H1 (cell line): ENCODE measurements at regions not wholly inside any gene's neighbourhood (a gene's known extent, or its start where the extent isn't known, plus 50 kb on each side); places are given as distances from the start of the nearest gene placed in this dataset.

Source experiments
- CTCF ChIA-PET: fragments of 300-600 bp; sonication (Branson Sonifier 250); formaldehyde crosslinking; loops from one replicate; lab custom pipeline; 2021; ENCODE audit not compliant: partially characterized antibody; lab: Charles Lee
- POLR2A ChIA-PET: fragments of 300-600 bp; sonication (Branson Sonifier 250); formaldehyde crosslinking; loops from one replicate; lab custom pipeline; 2021; ENCODE audit warnings: inconsistent platforms; ENCODE audit not compliant: partially characterized antibody; lab: Charles Lee
- DNase-seq, 2 experiments: peaks; one replicate each; pipeline versions ENCODE4 v3.0.0 to v3.0.0-alpha.2; 2010 to 2022; ENCODE audit warnings: low spot score in 2 of 2, low read depth in 1 of 2, mixed read lengths in 1 of 2
- FAIRE-seq: peaks from 2 replicates; lab custom pipeline; 2011; peaks lifted over from hg19 to GRCh38; lab: Jason Lieb, UNC
- H2AFZ ChIP-seq: 2 replicates; pipeline ENCODE4 v1.8.1; 2012; ENCODE audit warnings: low read length, inconsistent platforms
- H2AK5ac ChIP-seq: 2 replicates; pipeline ENCODE4 v1.6.1; 2013; ENCODE audit warnings: low read depth, low read length
- H2BK120ac ChIP-seq: replicated peaks from 2 replicates; pipeline ENCODE3; 2013; ENCODE audit warnings: low read depth, low read length, inconsistent platforms
- H2BK12ac ChIP-seq: 2 replicates; pipeline ENCODE4 v1.6.1; 2013; ENCODE audit warnings: low read depth, low read length
- H2BK15ac ChIP-seq: 2 replicates; pipeline ENCODE4 v1.6.1; 2013; ENCODE audit warnings: low read length
- H2BK20ac ChIP-seq: 2 replicates; pipeline ENCODE4 v1.6.1; 2013; ENCODE audit warnings: low read length
- H2BK5ac ChIP-seq: 2 replicates; pipeline ENCODE4 v1.6.1; 2013; ENCODE audit warnings: low read depth, low read length
- H3K14ac ChIP-seq: 2 replicates; pipeline ENCODE4 v1.6.1; 2013; ENCODE audit warnings: inconsistent platforms; ENCODE audit not compliant: insufficient read length
- H3K18ac ChIP-seq: 2 replicates; pipeline ENCODE4 v1.6.1; 2013; ENCODE audit warnings: low read length; ENCODE audit errors: extremely low read depth
- H3K23ac ChIP-seq: 2 replicates; pipeline ENCODE4 v1.6.1; 2013; ENCODE audit warnings: inconsistent platforms; ENCODE audit not compliant: insufficient read length
- H3K23me2 ChIP-seq: 2 replicates; pipeline ENCODE4 v1.6.1; 2013; ENCODE audit warnings: low read depth, low read length
- H3K27ac ChIP-seq: 2 replicates; pipeline ENCODE4 v1.6.1; 2011; ENCODE audit warnings: low read depth, low read length, inconsistent platforms
- H3K27me3 ChIP-seq, 4 experiments: replicated peaks in 1 of 4; 1 replicate in 1 of 4; 2 replicates in 3 of 4; pipeline versions ENCODE4 v1.6.1 to v1.8.1; 2011 to 2013; ENCODE audit warnings: low read length in 3 of 4, mild to moderate bottlenecking in 3 of 4, inconsistent platforms in 2 of 4, mixed read lengths in 2 of 4, moderate library complexity in 1 of 4; ENCODE audit not compliant: control insufficient read depth in 3 of 4, insufficient read depth in 3 of 4; ENCODE audit errors: extremely low read depth in 1 of 4
- H3K36me3 ChIP-seq, 4 experiments: 2 replicates each; pipeline versions ENCODE4 v1.6.1 to v1.8.1; 2011 to 2013; ENCODE audit warnings: mild to moderate bottlenecking in 4 of 4, low read length in 3 of 4, moderate library complexity in 2 of 4, control low read depth in 1 of 4, inconsistent platforms in 1 of 4; ENCODE audit not compliant: insufficient read depth in 4 of 4, control insufficient read depth in 2 of 4
- H3K4ac ChIP-seq: replicated peaks from 2 replicates; pipeline ENCODE3; 2013; ENCODE audit warnings: low read length, low read depth, mixed read lengths, inconsistent platforms; ENCODE audit not compliant: insufficient read length
- H3K4me1 ChIP-seq, 4 experiments: replicated peaks in 1 of 4; 1 replicate in 1 of 4; 2 replicates in 3 of 4; pipeline versions ENCODE4 v1.6.1 to v1.8.1; 2011 to 2013; ENCODE audit warnings: low read length in 3 of 4, inconsistent platforms in 2 of 4, mixed read lengths in 1 of 4; ENCODE audit not compliant: insufficient read depth in 4 of 4, control insufficient read depth in 3 of 4
- H3K4me2 ChIP-seq, 2 experiments: 2 replicates each; pipeline versions ENCODE4 v1.6.1 to v1.8.1; 2011 to 2013; ENCODE audit warnings: low read depth in 2 of 2, low read length in 2 of 2, control low read depth in 1 of 2, inconsistent platforms in 1 of 2, mild to moderate bottlenecking in 1 of 2; ENCODE audit not compliant: insufficient read depth in 1 of 2
- H3K4me3 ChIP-seq, 4 experiments: fragments of 200-600, 300-600 bp in 1 of 4; sonication (generic), shearing (Covaris generic), sonication (Bioruptor Twin) in 1 of 4; 2 replicates each; pipeline versions ENCODE4 v1.5.1 to v1.8.1; 2011 to 2016; ENCODE audit warnings: low read length in 4 of 4, low read depth in 3 of 4, control low read depth in 2 of 4, inconsistent platforms in 2 of 4, mild to moderate bottlenecking in 2 of 4, mixed read lengths in 1 of 4, moderate library complexity in 1 of 4; ENCODE audit not compliant: insufficient read depth in 2 of 4; ENCODE audit errors: extremely low read depth in 1 of 4
- H3K56ac ChIP-seq: replicated peaks from 2 replicates; pipeline ENCODE3; 2013; ENCODE audit warnings: low read depth, mild to moderate bottlenecking, mixed read lengths, low read length, inconsistent platforms; ENCODE audit not compliant: insufficient read length
- H3K79me1 ChIP-seq: 2 replicates; pipeline ENCODE4 v1.6.1; 2013; ENCODE audit warnings: low read depth, low read length, control low read depth
- H3K79me2 ChIP-seq, 2 experiments: 2 replicates each; pipeline versions ENCODE4 v1.6.1 to v1.8.1; 2012 to 2013; ENCODE audit warnings: low read length in 2 of 2, mild to moderate bottlenecking in 2 of 2, inconsistent platforms in 1 of 2; ENCODE audit not compliant: insufficient read depth in 2 of 2, control insufficient read depth in 1 of 2
- H3K9ac ChIP-seq, 4 experiments: replicated peaks in 1 of 4; 1 replicate in 1 of 4; 2 replicates in 3 of 4; pipeline versions ENCODE4 v1.6.1 to v1.8.1; 2011 to 2013; ENCODE audit warnings: low read depth in 3 of 4, low read length in 3 of 4, control low read depth in 2 of 4, mild to moderate bottlenecking in 2 of 4, moderate library complexity in 2 of 4, inconsistent platforms in 1 of 4; ENCODE audit errors: extremely low read depth in 1 of 4
- H3K9me3 ChIP-seq, 2 experiments: 2 replicates each; pipeline versions ENCODE4 v1.6.1 to v1.8.1; 2012 to 2013; ENCODE audit warnings: mild to moderate bottlenecking in 2 of 2, moderate library complexity in 2 of 2, control low read depth in 1 of 2, inconsistent platforms in 1 of 2, low read depth in 1 of 2, low read length in 1 of 2, mixed read lengths in 1 of 2; ENCODE audit not compliant: insufficient read depth in 2 of 2
- H4K20me1 ChIP-seq, 2 experiments: replicated peaks in 1 of 2; 2 replicates each; pipeline versions ENCODE3 to v1.8.1; 2011 to 2013; ENCODE audit warnings: inconsistent platforms in 2 of 2, low read length in 2 of 2, mild to moderate bottlenecking in 1 of 2; ENCODE audit not compliant: insufficient read depth in 2 of 2, control insufficient read depth in 1 of 2
- H4K5ac ChIP-seq: 2 replicates; pipeline ENCODE4 v1.6.1; 2013; ENCODE audit warnings: low read length, low read depth, mixed read lengths, inconsistent platforms; ENCODE audit not compliant: insufficient read length
- H4K8ac ChIP-seq: 2 replicates; pipeline ENCODE4 v1.8.0; 2013; ENCODE audit warnings: mild to moderate bottlenecking, moderate library complexity, low read length, inconsistent platforms; ENCODE audit not compliant: insufficient read depth; ENCODE audit errors: extremely low read depth
- H4K91ac ChIP-seq: replicated peaks from 2 replicates; pipeline ENCODE3; 2013; ENCODE audit warnings: low read length, mixed read lengths, inconsistent platforms; ENCODE audit not compliant: insufficient read length
- ASH2L ChIP-seq: fragments of 200-600, 300-600 bp; sonication (generic); IDR thresholded peaks from one replicate; pipeline ENCODE4 v1.7.1; 2017; ENCODE audit warnings: low read length
- ATF3 ChIP-seq: IDR thresholded peaks from 2 replicates; pipeline ENCODE4 v1.6.1; 2011; ENCODE audit warnings: low read depth, mild to moderate bottlenecking, low read length; ENCODE audit not compliant: insufficient read depth
- BACH1 ChIP-seq: IDR thresholded peaks from 2 replicates; pipeline ENCODE4 v1.6.1; 2012; ENCODE audit warnings: low read length, improper control_type of control experiment
- BRCA1 ChIP-seq: IDR thresholded peaks from 2 replicates; pipeline ENCODE4 v1.6.1; 2012; ENCODE audit warnings: low read depth, low read length, improper control_type of control experiment
- EGR1 ChIP-seq: IDR thresholded peaks from 2 replicates; pipeline ENCODE4 v1.6.1; 2011; ENCODE audit warnings: low read depth, low read length, borderline replicate concordance
- HDAC6 ChIP-seq: IDR thresholded peaks from one replicate; pipeline ENCODE4 v1.7.1; 2012; ENCODE audit warnings: low read depth, mild to moderate bottlenecking, inconsistent platforms, low read length, moderate library complexity
- KDM1A ChIP-seq: fragments of 200-600, 300-600 bp; sonication (generic); IDR thresholded peaks from 2 replicates; pipeline ENCODE4 v1.7.1; 2016; ENCODE audit warnings: mild to moderate bottlenecking, low read length, borderline replicate concordance
- RAD21 ChIP-seq, 2 experiments: IDR thresholded peaks in 1 of 2; conservative IDR thresholded peaks in 1 of 2; 2 replicates each; pipeline ENCODE4 v1.6.1; 2011; ENCODE audit warnings: low read depth in 2 of 2, low read length in 2 of 2, improper control_type of control experiment in 1 of 2, inconsistent platforms in 1 of 2, mild to moderate bottlenecking in 1 of 2, moderate library complexity in 1 of 2
- RFX5 ChIP-seq: IDR thresholded peaks from 2 replicates; pipeline ENCODE4 v1.6.1; 2011; ENCODE audit warnings: low read depth, low read length, improper control_type of control experiment, borderline replicate concordance
- RNF2 ChIP-seq: fragments of 200-900, 300-1000 bp; sonication (generic); IDR thresholded peaks from 2 replicates; pipeline ENCODE4 v1.7.1; 2016; ENCODE audit warnings: borderline replicate concordance, low read depth, mild to moderate bottlenecking, antibody characterized with exemption, low read length; ENCODE audit not compliant: poor library complexity, severe bottlenecking; ENCODE audit errors: missing control alignments
- SUZ12 ChIP-seq: fragments of 200-600 bp; sonication (generic); IDR thresholded peaks from 2 replicates; pipeline ENCODE4 v1.6.1; 2012; ENCODE audit warnings: mild to moderate bottlenecking, inconsistent platforms, low read length, moderate library complexity, mixed read lengths
- TAF1 ChIP-seq: IDR thresholded peaks from 2 replicates; pipeline ENCODE4 v1.6.1; 2011; ENCODE audit warnings: mild to moderate bottlenecking, low read depth, low read length
- TAF7 ChIP-seq: optimal IDR thresholded peaks from 2 replicates; pipeline ENCODE3; 2011; ENCODE audit warnings: low read depth, mild to moderate bottlenecking, inconsistent platforms, low read length, moderate library complexity, borderline replicate concordance
- TBP ChIP-seq: IDR thresholded peaks from 2 replicates; pipeline ENCODE4 v1.6.1; 2011; ENCODE audit warnings: low read depth, low read length, improper control_type of control experiment
- WGBS, 2 experiments: shearing (Covaris generic) in 1 of 2; methylation state at CpG; one replicate each; pipeline versions ENCODE4 v1.1.6 to v1.1.7; 2013 to 2015; ENCODE audit warnings: low lambda C conversion rate in 2 of 2, mixed read lengths in 2 of 2, inconsistent platforms in 1 of 2, low coverage in 1 of 2, missing lambda C conversion rate in 1 of 2; ENCODE audit not compliant: insufficient replicate concordance in 2 of 2, insufficient coverage in 1 of 2, insufficient read length in 1 of 2; ENCODE audit errors: extremely low coverage in 1 of 2, missing lambda C conversion rate in 1 of 2; 5-methylcytosine and 5-hydroxymethylcytosine counted together

- Histone ChIP-seq H4K5ac (no peak overlapping the region), H3K23ac (no peak overlapping the region), H2BK15ac (no peak overlapping the region), H3K79me2 (no peaks in the 10 kb centered on the region), H3K27me3 (no peaks in the 10 kb centered on the region), H3K18ac (no peak overlapping the region; the same call in 1 of the 2 replicates), H2AFZ (no peak overlapping the region), H2BK120ac (no peak overlapping the region), H3K4ac (no peak overlapping the region), H4K91ac (no peak overlapping the region), H3K9ac (no peak overlapping the region), H3K36me3 (no peaks in the 10 kb centered on the region; a peak in 1 of 8 replicates), H2BK12ac (no peak overlapping the region), H4K8ac (no peak overlapping the region), H3K4me2 (no peak overlapping the region), H3K27ac (no peak overlapping the region), H2AK5ac (no peak overlapping the region), H3K56ac (no peak overlapping the region), H3K9me3 (no peaks in the 10 kb centered on the region), H3K4me3 (no peak overlapping the region), H3K4me1 (no peaks in the 10 kb centered on the region), H3K14ac (no peak overlapping the region), H2BK20ac (no peak overlapping the region), H4K20me1 (no peaks in the 10 kb centered on the region), H2BK5ac (no peak overlapping the region), H3K23me2 (no peaks in the 10 kb centered on the region), H3K79me1 (no peaks in the 10 kb centered on the region)
- TF ChIP-seq SUZ12 (no peak), RFX5 (no peak), RAD21 (IDR thresholded peaks at IDR 0.05 in 1 of 2, conservative IDR thresholded peaks at IDR 0.05 in 1 of 2; ENCODE audit: low read depth in 2 of 2, low read length in 2 of 2) (no peak), KDM1A (no peak), ATF3 (no peak), EGR1 (no peak), BACH1 (no peak), HDAC6 (no peak), TAF7 (no peak), TAF1 (no peak), BRCA1 (no peak), RNF2 (no peak), TBP (no peak), ASH2L (no peak)
- DNase-seq (no peak), FAIRE-seq (no peak)
- 87% methylated on average over 4 of the region's 4 CpGs; no CpG with 5 or more reads in 1 of the 2 experiments for WGBS, 2 experiments
- POLR2A ChIA-PET: no interaction called here
- CTCF ChIA-PET: no interaction called here
Observed at GRCh38 chr21:15208786-15209185, 144.0 kb upstream of the NRIP1 start.
